ENCODE measurements at regions not wholly inside any gene's neighbourhood (a gene's known extent, or its start where the extent isn't known, plus 50 kb on each side); places are given as distances from the start of the nearest gene placed in this dataset.

- DNase-seq (ENCODE audit: extremely low read depth in 1 of 2, low read depth in 1 of 2), result no peak
These were observed 242.9 kb downstream of the CDC5L start for GRCh38 chr6:44630125-44631028.

- no peak for DNase-seq (ENCODE audit: extremely low read depth in 1 of 2, low read depth in 1 of 2)
These were observed 244.5 kb downstream of the CDC5L start for GRCh38 chr6:44631968-44632367.

- no peak for DNase-seq (ENCODE audit: extremely low read depth in 1 of 2, low read depth in 1 of 2)
These were observed 246.8 kb downstream of the CDC5L start for GRCh38 chr6:44634321-44634720.

GRCh38 chr6:44635486-44635885, 248.0 kb downstream of the CDC5L start:
- no peak for DNase-seq (ENCODE audit: extremely low read depth in 1 of 2, low read depth in 1 of 2)

GRCh38 chr6:44636561-44637248, 249.2 kb downstream of the CDC5L start:
- DNase-seq (ENCODE audit: extremely low read depth in 1 of 2, low read depth in 1 of 2), result no peak

- no peak for DNase-seq (ENCODE audit: extremely low read depth in 1 of 2, low read depth in 1 of 2)
These were observed 254.0 kb downstream of the CDC5L start for GRCh38 chr6:44641344-44642031.

- no peak for DNase-seq (ENCODE audit: extremely low read depth in 1 of 2, low read depth in 1 of 2)
These were observed 254.8 kb downstream of the CDC5L start for GRCh38 chr6:44642349-44642748.

- DNase-seq (ENCODE audit: extremely low read depth in 1 of 2, low read depth in 1 of 2), result no peak
These were observed 255.5 kb downstream of the CDC5L start for GRCh38 chr6:44642870-44643522.

GRCh38 chr6:44645276-44645675, 257.8 kb downstream of the CDC5L start:
- no peak for DNase-seq (ENCODE audit: extremely low read depth in 1 of 2, low read depth in 1 of 2)

GRCh38 chr6:44646355-44646754, 258.8 kb downstream of the CDC5L start:
- DNase-seq (ENCODE audit: extremely low read depth in 1 of 2, low read depth in 1 of 2), result no peak

GRCh38 chr6:44649365-44650025, 262.0 kb downstream of the CDC5L start:
- no peak for DNase-seq (ENCODE audit: extremely low read depth in 1 of 2, low read depth in 1 of 2)

GRCh38 chr6:44650495-44650894, 263.0 kb downstream of the CDC5L start:
- DNase-seq (ENCODE audit: extremely low read depth in 1 of 2, low read depth in 1 of 2), result no peak

- DNase-seq (ENCODE audit: extremely low read depth in 1 of 2, low read depth in 1 of 2), result no peak
These were observed 263.4 kb downstream of the CDC5L start for GRCh38 chr6:44650947-44651346.

- DNase-seq (ENCODE audit: extremely low read depth in 1 of 2, low read depth in 1 of 2), result no peak
These were observed 264.1 kb downstream of the CDC5L start for GRCh38 chr6:44651604-44652003.

GRCh38 chr6:44652547-44652946, 265.0 kb downstream of the CDC5L start:
- no peak for DNase-seq (ENCODE audit: extremely low read depth in 1 of 2, low read depth in 1 of 2)

GRCh38 chr6:44653091-44653490, 265.6 kb downstream of the CDC5L start:
- no peak for DNase-seq (ENCODE audit: extremely low read depth in 1 of 2, low read depth in 1 of 2)

- DNase-seq (ENCODE audit: extremely low read depth in 1 of 2, low read depth in 1 of 2), result no peak
These were observed 266.3 kb downstream of the CDC5L start for GRCh38 chr6:44653761-44654218.

GRCh38 chr6:44655412-44656342, 268.2 kb downstream of the CDC5L start:
- DNase-seq (ENCODE audit: extremely low read depth in 1 of 2, low read depth in 1 of 2), result peak; percentile 46 to 76

- no peak for DNase-seq (ENCODE audit: extremely low read depth in 1 of 2, low read depth in 1 of 2)
These were observed 269.2 kb downstream of the CDC5L start for GRCh38 chr6:44656691-44657090.

All from activated CD8-positive, alpha-beta memory T cell treated with anti-CD3 and anti-CD28 coated beads for 1 hour (primary cell).